ENCODE measurements at regions not wholly inside any gene's neighbourhood (a gene's known extent, or its start where the extent isn't known, plus 50 kb on each side); places are given as distances from the start of the nearest gene placed in this dataset.

DNA sequence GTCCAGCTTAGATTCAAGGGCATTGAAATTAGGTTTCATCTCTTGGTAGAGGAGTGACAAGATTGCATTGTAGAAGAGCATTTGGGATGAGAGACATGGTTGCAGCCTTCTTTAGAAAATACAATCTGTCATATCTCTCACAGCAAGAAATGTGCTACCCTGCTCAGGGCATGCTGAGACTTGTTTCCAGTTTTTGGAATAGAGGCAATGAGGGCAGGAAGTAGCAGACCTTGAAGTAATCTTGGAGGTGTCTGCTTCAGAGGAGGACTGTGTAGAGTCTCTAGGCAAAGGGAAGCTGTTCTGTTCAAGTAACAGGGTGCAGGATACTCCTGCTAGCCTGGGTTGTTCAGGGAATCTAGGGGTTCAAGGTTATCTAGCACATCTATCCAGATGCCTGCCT lies 116.1 kb upstream of the ZNF827 start:
- TF ChIP-seq, protein P1, sequence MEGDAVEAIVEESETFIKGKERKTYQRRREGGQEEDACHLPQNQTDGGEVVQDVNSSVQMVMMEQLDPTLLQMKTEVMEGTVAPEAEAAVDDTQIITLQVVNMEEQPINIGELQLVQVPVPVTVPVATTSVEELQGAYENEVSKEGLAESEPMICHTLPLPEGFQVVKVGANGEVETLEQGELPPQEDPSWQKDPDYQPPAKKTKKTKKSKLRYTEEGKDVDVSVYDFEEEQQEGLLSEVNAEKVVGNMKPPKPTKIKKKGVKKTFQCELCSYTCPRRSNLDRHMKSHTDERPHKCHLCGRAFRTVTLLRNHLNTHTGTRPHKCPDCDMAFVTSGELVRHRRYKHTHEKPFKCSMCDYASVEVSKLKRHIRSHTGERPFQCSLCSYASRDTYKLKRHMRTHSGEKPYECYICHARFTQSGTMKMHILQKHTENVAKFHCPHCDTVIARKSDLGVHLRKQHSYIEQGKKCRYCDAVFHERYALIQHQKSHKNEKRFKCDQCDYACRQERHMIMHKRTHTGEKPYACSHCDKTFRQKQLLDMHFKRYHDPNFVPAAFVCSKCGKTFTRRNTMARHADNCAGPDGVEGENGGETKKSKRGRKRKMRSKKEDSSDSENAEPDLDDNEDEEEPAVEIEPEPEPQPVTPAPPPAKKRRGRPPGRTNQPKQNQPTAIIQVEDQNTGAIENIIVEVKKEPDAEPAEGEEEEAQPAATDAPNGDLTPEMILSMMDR (IDR thresholded peaks at IDR 0.05) = no peak
- TF ChIP-seq POLR2A (IDR thresholded peaks at IDR 0.05) = no peak

Data from Peyer's patch (tissue), 4 donors.